COLO829 (cell line): ENCODE measurements at regions not wholly inside any gene's neighbourhood (a gene's known extent, or its start where the extent isn't known, plus 50 kb on each side); places are given as distances from the start of the nearest gene placed in this dataset.

ENCODE experiments used
- DNase-seq: peaks from one replicate; pipeline ENCODE4 v3.0.0; 2012; ENCODE audit warnings: low spot score

DNA sequence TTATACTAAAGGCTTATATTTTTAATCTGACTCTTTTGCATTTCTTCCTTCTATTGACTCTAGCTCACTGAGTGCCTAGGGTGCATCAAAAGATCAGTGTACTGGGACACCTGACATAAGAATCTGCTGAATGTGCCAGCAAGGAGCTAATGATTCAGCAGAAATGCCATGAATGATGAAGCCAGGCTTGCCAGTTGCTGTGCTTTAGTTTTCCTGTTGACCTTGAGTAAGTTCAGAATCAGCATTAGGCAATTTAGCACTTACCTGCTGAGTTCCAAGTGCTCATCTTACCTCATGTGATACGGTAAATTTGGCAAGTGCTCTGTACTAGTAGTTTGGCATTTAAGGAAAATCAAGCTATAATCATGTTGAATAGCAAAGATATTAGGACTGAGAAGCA, 523.2 kb upstream of the B3GALT2 start:
- no peak for DNase-seq

DNA sequence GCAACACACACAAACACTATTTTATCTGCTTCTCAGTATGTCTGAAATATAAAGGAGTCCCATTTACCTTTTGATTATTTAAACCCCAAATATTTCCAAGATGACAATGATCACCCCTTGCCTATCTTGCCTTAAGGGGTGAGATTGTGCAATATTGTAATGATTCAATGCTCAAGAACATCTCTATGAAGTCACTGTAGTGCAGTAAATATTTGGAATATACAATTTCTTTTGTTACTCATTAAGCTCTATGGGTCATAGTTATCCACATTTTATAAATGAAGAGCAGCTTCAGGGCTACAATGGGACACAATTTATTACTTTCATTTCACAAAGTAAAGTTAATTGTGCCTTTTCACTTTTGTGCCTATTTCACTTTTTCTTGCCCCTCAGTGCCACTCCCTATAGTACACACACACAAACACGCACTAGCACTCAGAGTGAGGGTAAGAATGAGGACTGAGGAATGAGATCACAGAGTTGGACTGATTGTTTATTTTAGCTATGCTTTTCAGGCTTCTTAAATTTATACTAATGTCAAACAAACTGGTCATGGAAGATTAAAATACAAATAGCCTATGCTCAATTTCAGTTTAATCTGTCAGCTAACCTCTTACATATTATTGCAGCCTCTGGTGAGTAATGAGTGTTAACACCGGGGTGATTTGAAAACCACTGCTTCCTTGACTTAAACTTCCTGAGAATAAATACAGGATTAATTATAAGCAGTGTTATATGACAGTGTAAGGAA, 521.0 kb upstream of the B3GALT2 start:
- no peak for DNase-seq

DNA sequence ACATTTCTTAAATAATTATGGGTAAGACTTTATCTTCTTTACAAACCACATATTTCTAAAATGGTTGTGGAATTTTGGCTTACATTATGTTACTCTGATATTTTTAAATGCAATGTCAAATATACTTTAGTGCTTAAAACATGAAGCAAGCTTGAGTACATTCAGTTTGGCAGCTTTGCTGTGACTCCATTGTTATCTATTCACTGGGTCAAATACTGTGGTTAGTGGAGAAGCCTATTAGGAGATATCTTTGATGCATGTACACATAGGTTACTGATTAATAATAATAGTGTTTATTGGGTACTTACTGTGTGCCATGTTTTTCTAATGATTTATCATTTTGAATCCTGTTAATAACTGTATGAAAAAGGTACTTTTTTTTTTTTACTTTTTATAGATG, 520.4 kb upstream of the B3GALT2 start:
- DNase-seq, result no peak

- no peak for DNase-seq
Observed at GRCh38 chr1:193705554-193705981, 519.2 kb upstream of the B3GALT2 start.

DNA sequence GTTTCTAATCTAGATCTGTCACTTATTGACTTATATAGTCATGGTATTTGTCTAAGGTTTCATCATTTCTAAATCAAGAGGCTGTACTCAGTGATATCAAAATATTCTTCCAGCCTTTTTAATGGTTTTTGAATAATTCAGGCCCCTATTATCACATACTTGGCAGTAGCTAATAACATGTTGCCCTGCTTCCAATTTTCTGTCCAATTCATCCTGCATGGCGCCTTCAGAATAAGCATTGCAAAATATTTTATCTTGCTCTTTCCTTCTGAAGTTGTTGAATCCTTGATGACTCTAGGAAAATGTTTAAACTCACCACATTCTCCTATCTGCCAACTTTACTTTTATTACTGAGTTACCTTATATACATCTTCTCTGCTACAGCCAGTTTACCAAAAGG, 517.2 kb upstream of the B3GALT2 start:
- DNase-seq, result no peak

DNA sequence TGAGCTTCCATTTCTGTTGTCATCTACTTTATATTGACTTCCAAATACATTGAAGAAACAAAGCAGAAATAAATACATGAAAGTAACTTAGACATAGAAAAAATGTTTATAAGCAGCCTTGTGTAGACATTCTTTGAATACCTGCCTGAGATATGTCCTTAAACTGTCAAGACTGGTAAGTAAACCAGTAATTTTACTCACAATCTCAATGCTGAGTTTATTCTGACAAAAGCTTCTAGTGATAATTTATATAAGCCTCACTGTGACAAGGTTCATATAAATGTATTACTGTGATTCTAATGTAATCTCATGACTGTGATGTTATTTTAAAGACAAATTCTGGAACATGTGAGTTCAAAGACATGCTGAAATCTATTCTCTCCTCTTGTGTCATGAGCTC, 516.7 kb upstream of the B3GALT2 start:
- no peak for DNase-seq

DNA sequence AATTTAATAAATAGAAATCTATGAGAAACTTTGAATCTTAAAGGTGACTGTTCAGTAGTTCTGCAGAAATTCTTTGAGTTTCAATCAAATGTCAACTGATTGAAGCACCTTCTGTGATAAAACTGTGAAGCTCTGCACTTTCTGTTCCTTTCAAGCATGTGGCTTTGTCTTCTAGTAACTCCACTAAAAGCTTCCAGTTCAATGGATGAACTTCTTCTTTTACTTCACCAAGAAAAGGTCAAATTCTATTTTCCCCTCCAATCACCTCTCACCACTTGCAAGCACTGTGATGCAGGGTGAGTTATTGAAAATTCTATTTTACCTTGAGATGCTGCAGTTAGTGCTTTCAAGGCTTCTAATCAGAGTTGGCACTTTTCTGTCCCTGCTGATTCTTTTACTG, 515.3 kb upstream of the B3GALT2 start:
- DNase-seq, result no peak

DNA sequence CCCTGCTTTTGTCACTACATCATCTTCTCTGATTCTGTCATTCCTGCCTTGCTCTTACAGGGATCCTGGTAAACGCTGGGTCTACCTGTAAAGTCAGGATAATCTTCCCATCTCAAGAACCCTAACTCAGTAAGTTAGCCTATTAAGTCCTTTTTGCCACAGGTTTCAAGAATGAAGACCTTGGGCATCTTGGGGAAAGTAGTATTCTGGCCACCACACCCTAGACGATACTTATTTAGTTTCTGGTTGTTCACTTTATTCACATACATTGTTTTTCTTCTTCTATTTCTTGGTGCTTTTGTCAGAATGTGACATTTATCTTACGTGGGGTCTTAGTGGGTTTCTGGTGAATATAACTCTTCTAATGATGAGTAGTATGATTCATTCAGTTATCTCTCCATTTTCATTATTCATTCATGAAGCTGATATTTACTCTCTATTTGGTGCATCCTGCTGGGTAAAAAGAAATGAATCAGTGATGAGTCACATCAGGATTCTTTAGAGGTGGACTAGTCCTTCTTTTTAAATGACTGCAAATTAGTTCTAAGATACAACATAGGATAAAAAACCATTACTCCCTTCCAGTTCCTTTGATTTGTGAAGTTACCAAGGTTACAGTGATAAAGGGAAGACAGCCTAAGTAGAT, 514.4 kb upstream of the B3GALT2 start:
- peak; percentile 72 for DNase-seq

- no peak for DNase-seq
Observed at GRCh38 chr1:193699261-193699660, 512.8 kb upstream of the B3GALT2 start.

DNA sequence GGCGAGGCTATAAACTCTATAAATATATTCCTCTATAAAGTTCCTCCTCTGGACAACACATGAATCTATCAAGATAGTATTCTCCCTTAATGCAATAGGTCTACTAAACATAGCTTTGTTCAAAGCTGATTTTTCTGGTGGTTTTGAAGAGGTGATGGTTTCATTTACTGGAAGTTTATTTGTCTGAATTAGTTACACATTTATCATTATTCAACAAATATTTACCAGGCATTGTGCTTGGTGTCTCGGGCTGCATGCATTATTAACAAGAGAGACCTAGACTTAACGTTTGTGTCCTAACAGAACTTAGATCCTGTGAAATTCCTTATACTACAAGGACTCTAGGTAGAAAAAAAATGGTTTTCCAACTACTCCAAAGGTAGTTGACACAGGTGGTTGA, 511.4 kb upstream of the B3GALT2 start:
- no peak for DNase-seq

DNA sequence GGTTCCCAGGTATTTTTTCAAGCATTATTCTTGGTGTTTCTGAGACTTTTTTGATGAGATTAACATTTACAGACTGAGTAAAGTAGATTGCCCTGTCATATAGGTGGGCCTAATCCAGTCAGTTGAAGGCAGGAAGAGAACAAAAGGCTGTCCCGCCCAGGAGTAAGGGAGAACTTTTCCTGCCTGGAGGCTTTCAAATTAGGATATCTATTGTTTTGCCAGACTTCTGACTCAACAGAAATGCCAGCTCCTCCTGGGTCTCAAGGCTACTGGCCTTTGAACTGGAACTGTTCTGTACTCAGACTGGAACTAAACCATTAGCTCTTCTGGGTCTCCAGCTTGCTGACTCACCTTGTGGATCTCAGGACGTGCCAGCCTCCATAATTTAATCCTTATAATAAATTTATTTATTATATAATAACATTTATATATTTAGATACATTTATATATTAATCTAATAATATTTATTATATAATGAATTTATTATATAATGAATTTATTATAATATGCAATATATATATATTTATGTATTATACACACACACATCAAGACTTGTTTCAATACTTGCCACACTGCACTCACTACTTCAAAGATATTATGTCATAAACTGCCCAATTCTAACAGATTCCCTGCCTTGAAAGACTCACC, 510.8 kb upstream of the B3GALT2 start:
- no peak for DNase-seq

DNA sequence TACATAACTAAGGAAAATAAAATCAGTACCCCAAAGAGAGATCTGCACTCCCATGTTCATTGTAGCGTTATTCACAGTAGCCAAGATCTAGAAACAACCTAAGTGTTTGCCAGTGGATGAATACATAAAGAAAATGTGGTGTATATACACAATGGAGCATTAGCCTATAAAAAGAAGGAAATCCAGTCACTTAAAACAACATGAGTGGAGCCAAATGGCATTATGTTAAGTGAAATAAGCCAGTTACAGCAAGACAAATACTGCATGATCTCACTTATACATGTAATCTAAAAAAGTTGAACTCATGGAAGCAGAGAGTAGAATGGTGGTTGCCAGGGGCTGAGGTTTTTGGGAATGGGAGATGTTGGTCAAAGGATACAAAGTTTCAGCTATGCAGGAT, 508.3 kb upstream of the B3GALT2 start:
- DNase-seq, result no peak

DNA sequence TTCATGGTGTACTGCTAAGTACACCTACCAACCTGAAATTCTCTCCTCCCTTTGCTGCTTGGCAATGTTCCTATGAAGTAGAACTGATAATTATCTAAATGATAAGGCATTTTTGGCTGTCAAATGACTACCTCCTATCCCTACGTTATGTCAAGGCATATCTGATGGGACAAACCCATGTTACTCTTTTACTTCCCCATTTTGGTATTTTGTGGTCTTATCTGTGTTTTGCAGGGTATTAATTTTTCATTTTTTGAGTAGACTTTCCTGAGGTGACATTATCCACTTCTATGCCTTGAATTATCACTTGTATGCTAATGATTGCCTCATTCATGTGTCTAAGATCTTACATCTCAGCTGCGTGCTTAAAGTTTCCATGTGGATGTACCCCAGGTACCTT, 499.6 kb upstream of the B3GALT2 start:
- DNase-seq, result no peak

GRCh38 chr1:193681422-193681821, 495.0 kb upstream of the B3GALT2 start:
- no peak for DNase-seq

DNA sequence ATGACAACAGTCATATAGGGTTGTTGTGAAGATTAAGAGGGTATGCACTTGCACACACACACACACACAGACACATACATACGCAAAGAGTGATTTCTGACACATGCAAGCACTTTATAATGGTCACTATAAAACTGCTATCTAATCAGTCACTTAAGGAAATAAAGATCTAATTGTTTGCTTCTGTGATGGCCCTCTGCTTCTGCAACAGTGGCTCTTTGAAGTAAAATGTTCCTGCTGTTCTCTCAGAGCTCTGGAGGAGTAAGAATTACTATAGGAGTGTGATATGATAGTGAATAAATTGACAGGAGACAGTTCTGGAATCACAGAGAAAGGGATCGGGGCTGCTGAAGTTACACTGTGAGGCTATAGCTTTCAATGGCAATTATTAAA, 494.5 kb upstream of the B3GALT2 start:
- peak; percentile 40 for DNase-seq

DNA sequence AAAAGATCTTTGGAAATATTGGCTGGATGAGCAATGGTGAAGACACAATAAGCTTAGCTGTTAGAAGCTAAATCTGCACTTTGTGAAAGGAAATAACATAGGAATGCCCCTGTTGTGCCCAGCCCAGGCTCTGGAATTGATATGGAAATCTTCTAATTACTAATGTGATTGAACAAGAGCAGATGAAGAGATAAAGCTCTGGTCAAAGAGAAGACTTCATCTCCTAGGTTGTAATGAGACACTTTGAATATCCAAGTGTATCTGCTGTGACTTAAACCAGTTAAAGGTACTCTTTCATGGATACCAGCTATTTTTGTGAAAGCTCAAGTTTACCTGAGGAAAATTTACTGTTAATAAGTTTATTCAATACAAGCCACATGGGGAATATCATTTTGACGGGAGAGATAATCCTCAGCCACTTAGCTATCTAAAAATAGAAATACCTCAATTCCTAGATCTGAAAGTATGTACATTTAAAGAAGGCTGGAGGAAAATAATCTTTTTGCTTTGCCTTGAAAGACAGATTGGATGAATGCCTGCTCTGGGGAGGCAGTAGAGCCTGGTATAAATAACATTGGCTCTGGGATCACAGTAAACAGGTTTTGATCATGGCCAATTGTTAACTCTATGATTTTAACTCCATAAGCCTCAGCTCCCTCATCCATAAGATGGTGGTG, 494.0 kb upstream of the B3GALT2 start:
- DNase-seq, result no peak

DNA sequence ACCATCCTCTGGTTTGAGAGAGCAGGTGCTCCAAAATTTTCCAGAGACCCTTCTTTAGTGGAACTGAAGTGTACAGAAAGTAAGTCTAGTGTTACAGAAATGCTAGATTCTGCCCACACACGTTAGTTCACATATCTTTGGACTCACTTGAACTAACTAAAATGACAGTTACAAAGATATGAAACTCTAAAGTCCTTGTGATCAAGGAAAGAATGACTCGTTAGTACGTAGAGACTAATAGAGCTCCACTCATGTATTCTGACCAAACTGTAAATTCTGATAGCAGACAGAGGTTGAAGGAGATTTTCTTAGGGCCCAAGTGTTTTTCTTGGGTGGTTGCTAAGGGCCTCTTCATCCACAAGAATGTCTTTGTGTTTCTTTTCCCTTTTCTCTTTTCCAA, 491.5 kb upstream of the B3GALT2 start:
- no peak for DNase-seq

- DNase-seq, result no peak
Observed at GRCh38 chr1:193676996-193677549, 490.7 kb upstream of the B3GALT2 start.

DNA sequence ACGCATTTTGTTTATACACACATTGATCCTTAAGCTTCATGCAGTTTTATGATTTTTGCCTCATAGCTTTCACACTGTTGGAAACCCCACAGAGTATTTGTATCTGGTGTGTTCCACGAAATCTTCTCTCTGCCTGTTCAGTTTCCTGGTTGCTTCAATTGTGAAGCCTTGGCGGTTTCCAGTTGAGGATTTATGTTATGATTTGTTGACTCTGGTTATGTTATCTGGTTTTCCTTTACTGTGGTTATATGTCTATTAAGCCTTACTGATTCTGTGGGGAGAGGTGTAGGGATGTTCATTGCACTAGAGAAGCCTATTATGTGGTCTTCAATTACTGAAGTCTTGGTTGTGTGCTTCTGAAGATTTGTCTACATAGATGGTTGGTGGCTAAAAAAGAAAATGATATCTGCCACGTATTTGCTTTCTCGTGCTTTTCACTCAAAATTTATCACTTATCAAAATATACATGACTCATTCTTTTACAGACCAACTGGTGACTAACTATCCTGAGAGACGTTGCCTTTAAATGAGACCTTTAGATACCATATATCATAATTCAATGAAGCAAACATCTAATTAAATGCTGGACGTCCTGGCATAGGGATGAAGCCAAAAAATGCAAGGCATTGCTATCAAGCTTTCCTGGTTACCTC, 488.0 kb upstream of the B3GALT2 start:
- DNase-seq, result peak; percentile 21

GRCh38 chr1:193666485-193667083, 480.2 kb upstream of the B3GALT2 start:
- DNase-seq, result no peak

DNA sequence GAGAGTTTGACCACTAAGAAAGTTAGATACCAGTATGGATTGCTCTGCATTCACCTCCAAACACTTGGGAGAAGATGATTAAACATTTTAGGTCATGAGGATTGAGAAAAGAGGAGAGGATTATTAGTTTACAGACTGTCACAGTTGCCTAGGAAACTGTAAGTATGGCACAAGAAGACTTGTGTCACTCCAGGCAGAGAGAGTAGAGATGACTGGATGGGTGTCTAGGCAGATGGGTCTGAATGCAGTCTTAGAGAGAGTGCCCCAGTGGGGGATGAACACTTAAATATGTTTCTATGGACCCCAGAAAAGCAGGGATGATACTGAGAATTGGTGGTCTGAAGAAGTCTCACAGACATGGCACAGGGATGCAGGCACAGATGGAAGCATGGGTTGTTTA, 477.6 kb upstream of the B3GALT2 start:
- no peak for DNase-seq

DNA sequence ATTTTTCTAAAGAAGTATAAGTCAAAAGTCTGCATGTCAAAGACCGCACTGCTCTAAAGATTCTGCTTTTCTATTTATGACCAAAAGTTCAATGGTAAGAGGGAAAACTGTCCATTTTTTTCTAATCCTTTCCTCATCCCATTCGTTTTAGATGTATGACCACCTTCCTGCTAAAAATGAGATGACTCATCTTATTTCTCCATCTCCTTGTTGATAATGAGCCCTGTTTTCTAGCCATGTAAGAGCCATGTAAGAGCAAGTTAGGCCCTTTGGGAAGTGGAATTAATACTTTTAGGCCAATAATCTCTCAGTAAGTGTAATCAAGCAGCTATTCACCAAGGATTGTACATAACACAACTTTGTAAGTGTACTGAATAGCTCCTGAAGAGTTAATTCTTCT, 475.6 kb upstream of the B3GALT2 start:
- no peak for DNase-seq
